KMS-11 (cell line): ENCODE measurements at regions not wholly inside any gene's neighbourhood (a gene's known extent, or its start where the extent isn't known, plus 50 kb on each side); places are given as distances from the start of the nearest gene placed in this dataset.

Experiments used
- H2AFZ ChIP-seq: fragments of 200-600 bp; sonication (generic); 2 replicates; pipeline ENCODE4 v1.6.1; 2016; ENCODE audit warnings: antibody characterized with exemption, mixed run types, low read depth
- H3K27ac ChIP-seq: fragments of 200-600 bp; sonication (generic); 2 replicates; pipeline ENCODE4 v1.6.1; 2016; ENCODE audit warnings: mild to moderate bottlenecking, mixed run types
- H3K27me3 ChIP-seq: fragments of 200-600 bp; sonication (generic); 2 replicates; pipeline ENCODE4 v1.6.1; 2017; ENCODE audit warnings: mild to moderate bottlenecking, low read depth, mixed run types, moderate library complexity; ENCODE audit not compliant: insufficient read depth
- H3K36me3 ChIP-seq: fragments of 200-600 bp; sonication (generic); 2 replicates; pipeline ENCODE4 v1.6.1; 2017; ENCODE audit warnings: mild to moderate bottlenecking, mixed run types; ENCODE audit not compliant: insufficient read depth
- H3K4me1 ChIP-seq: fragments of 200-600 bp; sonication (generic); 2 replicates; pipeline ENCODE4 v1.6.1; 2016; ENCODE audit warnings: mild to moderate bottlenecking, low read depth, mixed run types; ENCODE audit not compliant: poor library complexity, severe bottlenecking
- H3K4me2 ChIP-seq: fragments of 200-600 bp; sonication (generic); 2 replicates; pipeline ENCODE4 v1.7.0; 2016; ENCODE audit warnings: mild to moderate bottlenecking, mixed run types
- H3K4me3 ChIP-seq: fragments of 200-600 bp; sonication (generic); IDR thresholded peaks from 2 replicates; pipeline ENCODE4 v1.6.1; 2017; ENCODE audit warnings: low read depth, low read length, mixed read lengths; ENCODE audit not compliant: insufficient read depth
- H3K79me2 ChIP-seq: fragments of 200-600 bp; sonication (generic); 2 replicates; pipeline ENCODE4 v1.6.1; 2016; ENCODE audit warnings: low read depth, mixed run types; ENCODE audit not compliant: insufficient read depth
- H3K9ac ChIP-seq: fragments of 200-600 bp; sonication (generic); 2 replicates; pipeline ENCODE4 v1.6.1; 2016; ENCODE audit warnings: mild to moderate bottlenecking, mixed run types
- H4K20me1 ChIP-seq: fragments of 200-600 bp; sonication (generic); 2 replicates; pipeline ENCODE4 v1.6.1; 2016; ENCODE audit warnings: mild to moderate bottlenecking, mixed run types; ENCODE audit not compliant: insufficient read depth
- CTCF ChIP-seq: fragments of 200-600 bp; sonication (generic); conservative IDR thresholded peaks from 2 replicates; pipeline ENCODE4 v1.6.1; 2017; ENCODE audit warnings: low read depth, mild to moderate bottlenecking, antibody characterized with exemption, low read length, moderate library complexity, mixed read lengths

- H3K79me2 ChIP-seq = no peaks in the 10 kb centered on the region
- H3K27me3 ChIP-seq = no peaks in the 10 kb centered on the region
- H3K4me3 ChIP-seq = no peak overlapping the region
- H3K9ac ChIP-seq = no peak overlapping the region
- H4K20me1 ChIP-seq = no peaks in the 10 kb centered on the region
- no peaks in the 10 kb centered on the region for H3K4me1 ChIP-seq
- H3K4me2 ChIP-seq = no peak overlapping the region
- no peaks in the 10 kb centered on the region for H3K36me3 ChIP-seq
- no peak overlapping the region for H2AFZ ChIP-seq
- TF ChIP-seq CTCF = no peak
- H3K27ac ChIP-seq = no peak overlapping the region
Measured at GRCh38 chr12:67833602-67834001, 155.6 kb upstream of the IFNG-AS1 start.

GRCh38 chr12:67837876-67838275 lies 151.4 kb upstream of the IFNG-AS1 start:
- H3K79me2 ChIP-seq = no peaks in the 10 kb centered on the region
- H3K27ac ChIP-seq = no peak overlapping the region
- no peaks in the 10 kb centered on the region for H3K4me1 ChIP-seq
- H3K27me3 ChIP-seq = no peaks in the 10 kb centered on the region
- TF ChIP-seq CTCF = no peak
- H4K20me1 ChIP-seq = no peaks in the 10 kb centered on the region
- no peaks in the 10 kb centered on the region for H3K36me3 ChIP-seq
- H3K4me3 ChIP-seq = no peak overlapping the region
- no peak overlapping the region for H2AFZ ChIP-seq
- H3K4me2 ChIP-seq = no peak overlapping the region
- H3K9ac ChIP-seq = no peak overlapping the region

- no peaks in the 10 kb centered on the region for H3K36me3 ChIP-seq
- no peaks in the 10 kb centered on the region for H3K4me1 ChIP-seq
- H3K4me3 ChIP-seq = no peak overlapping the region
- H2AFZ ChIP-seq = no peak overlapping the region
- H3K4me2 ChIP-seq = no peak overlapping the region
- no peak overlapping the region for H3K27ac ChIP-seq
- H3K79me2 ChIP-seq = no peaks in the 10 kb centered on the region
- H4K20me1 ChIP-seq = no peaks in the 10 kb centered on the region
- no peaks in the 10 kb centered on the region for H3K27me3 ChIP-seq
- TF ChIP-seq CTCF = no peak
- H3K9ac ChIP-seq = no peak overlapping the region
Measured at GRCh38 chr12:67842124-67842523, 147.1 kb upstream of the IFNG-AS1 start.

GRCh38 chr12:67843257-67843656 lies 146.0 kb upstream of the IFNG-AS1 start:
- Histone ChIP-seq H3K27ac (no peak overlapping the region), H3K4me1 (no peaks in the 10 kb centered on the region), H3K9ac (no peak overlapping the region), H2AFZ (no peak overlapping the region), H3K79me2 (no peaks in the 10 kb centered on the region), H4K20me1 (no peaks in the 10 kb centered on the region), H3K36me3 (no peaks in the 10 kb centered on the region), H3K4me3 (no peak overlapping the region), H3K4me2 (no peak overlapping the region), H3K27me3 (no peaks in the 10 kb centered on the region)
- TF ChIP-seq CTCF = no peak

- Histone ChIP-seq H3K27ac (no peak overlapping the region), H4K20me1 (no peaks in the 10 kb centered on the region), H3K4me1 (no peaks in the 10 kb centered on the region), H3K4me3 (no peak overlapping the region), H3K79me2 (no peaks in the 10 kb centered on the region), H3K4me2 (no peak overlapping the region), H2AFZ (no peak overlapping the region), H3K36me3 (no peaks in the 10 kb centered on the region), H3K27me3 (no peaks in the 10 kb centered on the region), H3K9ac (no peak overlapping the region)
- TF ChIP-seq CTCF = no peak
Measured at GRCh38 chr12:67852701-67853100, 136.5 kb upstream of the IFNG-AS1 start.
